ENCODE measurements at regions not wholly inside any gene's neighbourhood (a gene's known extent, or its start where the extent isn't known, plus 50 kb on each side); places are given as distances from the start of the nearest gene placed in this dataset.

DNA sequence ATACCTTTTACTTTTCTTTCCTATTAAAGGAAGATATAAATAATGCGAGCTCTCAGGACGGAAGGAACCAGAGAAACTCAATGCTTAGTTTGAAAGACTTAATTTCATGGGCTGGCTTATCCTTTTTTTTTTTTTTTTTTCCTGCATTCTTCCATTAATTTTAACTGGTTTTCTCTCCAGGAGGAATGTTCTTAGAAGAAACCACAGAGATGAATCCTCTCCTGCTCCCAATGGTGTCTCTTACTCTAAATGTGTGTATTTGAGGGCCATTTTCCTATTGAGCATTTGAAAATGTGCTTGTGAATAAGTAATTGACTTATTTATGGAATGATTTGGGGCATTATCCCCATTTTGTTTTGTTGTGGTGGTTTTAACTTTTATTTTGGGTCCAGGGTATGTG, 494.9 kb downstream of the FOXO1 start:
- TF ChIP-seq POLR2AphosphoS5 (IDR thresholded peaks at IDR 0.05) (no peak), POLR2A (IDR thresholded peaks at IDR 0.05) (no peak)
- TF ChIP-seq, protein P1, sequence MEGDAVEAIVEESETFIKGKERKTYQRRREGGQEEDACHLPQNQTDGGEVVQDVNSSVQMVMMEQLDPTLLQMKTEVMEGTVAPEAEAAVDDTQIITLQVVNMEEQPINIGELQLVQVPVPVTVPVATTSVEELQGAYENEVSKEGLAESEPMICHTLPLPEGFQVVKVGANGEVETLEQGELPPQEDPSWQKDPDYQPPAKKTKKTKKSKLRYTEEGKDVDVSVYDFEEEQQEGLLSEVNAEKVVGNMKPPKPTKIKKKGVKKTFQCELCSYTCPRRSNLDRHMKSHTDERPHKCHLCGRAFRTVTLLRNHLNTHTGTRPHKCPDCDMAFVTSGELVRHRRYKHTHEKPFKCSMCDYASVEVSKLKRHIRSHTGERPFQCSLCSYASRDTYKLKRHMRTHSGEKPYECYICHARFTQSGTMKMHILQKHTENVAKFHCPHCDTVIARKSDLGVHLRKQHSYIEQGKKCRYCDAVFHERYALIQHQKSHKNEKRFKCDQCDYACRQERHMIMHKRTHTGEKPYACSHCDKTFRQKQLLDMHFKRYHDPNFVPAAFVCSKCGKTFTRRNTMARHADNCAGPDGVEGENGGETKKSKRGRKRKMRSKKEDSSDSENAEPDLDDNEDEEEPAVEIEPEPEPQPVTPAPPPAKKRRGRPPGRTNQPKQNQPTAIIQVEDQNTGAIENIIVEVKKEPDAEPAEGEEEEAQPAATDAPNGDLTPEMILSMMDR (IDR thresholded peaks at IDR 0.05): no peak
- no peaks in the 10 kb centered on the region for H3K9me3 ChIP-seq

DNA sequence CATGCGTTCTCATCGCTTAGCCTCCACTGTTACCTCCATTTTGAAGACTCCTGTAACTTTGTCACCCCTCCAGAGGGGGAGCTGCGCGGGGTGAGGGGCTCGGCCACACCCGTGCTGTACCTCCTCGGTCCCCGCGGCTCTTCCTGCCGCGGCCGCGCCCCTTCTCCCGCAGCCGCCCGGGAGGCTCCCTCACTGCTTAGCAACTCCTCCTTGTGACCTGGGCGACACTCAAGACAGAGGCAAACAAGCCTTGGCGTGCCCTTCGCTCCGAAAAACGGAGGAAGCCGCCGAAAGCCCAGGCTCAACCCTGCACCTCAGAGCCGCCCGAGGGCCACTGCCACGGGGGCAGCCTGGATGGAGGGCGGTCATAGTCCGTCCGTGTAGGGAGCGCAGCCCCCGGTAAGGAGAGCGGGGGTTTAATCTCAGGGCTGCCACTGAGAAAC, 494.3 kb downstream of the FOXO1 start:
- peak in 1 of 2 donors; percentile 60 for DNase-seq (ENCODE audit: low spot score in 2 of 2)
- peak overlapping the region in 2 of 3 donors; percentile 15 to 37 for H3K4me3 ChIP-seq
- no peaks in the 10 kb centered on the region for H3K4me1 ChIP-seq
- no peaks in the 10 kb centered on the region for H3K9me3 ChIP-seq
- intact Hi-C loops (cut with DNase I; ENCODE audit: low total_unique reads): no loop called here
- TF ChIP-seq POLR2A (IDR thresholded peaks at IDR 0.05) (no peak), POLR2AphosphoS5 (IDR thresholded peaks at IDR 0.05) (no peak)
- TF ChIP-seq, protein P1 (IDR thresholded peaks at IDR 0.05): no peak
- H3K36me3 ChIP-seq: no peaks in the 10 kb centered on the region
- peak overlapping the region; percentile 31 to 39 for H3K27ac ChIP-seq
- peaks cover 0 to 11% of the 10 kb centered on the region in 2 donors for H3K27me3 ChIP-seq

More for the DNA sequence above, 494.9 kb downstream of the FOXO1 start:
- no peak overlapping the region for H3K27ac ChIP-seq
- no peak overlapping the region for H3K4me3 ChIP-seq
- peaks cover 0 to 11% of the 10 kb centered on the region in 2 donors for H3K27me3 ChIP-seq
- H3K36me3 ChIP-seq: no peaks in the 10 kb centered on the region
- intact Hi-C loops (cut with DNase I; ENCODE audit: low total_unique reads): no loop called here
- no peaks in the 10 kb centered on the region for H3K4me1 ChIP-seq
- no peak for DNase-seq (ENCODE audit: low spot score in 2 of 2)

DNA sequence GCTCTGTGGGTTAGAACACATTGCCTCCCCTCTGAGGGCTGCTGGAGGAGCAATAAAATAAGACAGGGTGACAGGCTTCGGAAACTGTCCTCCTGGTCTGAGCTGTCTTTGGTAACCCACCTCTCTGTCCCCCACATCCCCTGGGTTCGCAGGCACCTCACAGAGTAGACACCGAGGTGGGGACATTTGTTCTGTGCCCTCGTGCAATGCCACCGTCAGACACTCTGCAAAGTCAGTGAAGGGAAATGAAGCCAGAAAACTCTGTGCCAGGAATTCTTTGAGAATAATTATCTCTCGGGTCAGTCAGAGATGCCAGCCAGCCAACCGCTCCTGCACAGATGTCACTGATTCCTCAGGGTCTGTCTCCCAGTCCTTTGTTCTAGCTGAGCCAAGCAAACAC, 493.6 kb downstream of the FOXO1 start:
- Histone ChIP-seq H3K4me3 (no peak overlapping the region), H3K27me3 (peaks cover 0 to 11% of the 10 kb centered on the region in 2 donors), H3K36me3 (no peaks in the 10 kb centered on the region), H3K4me1 (no peaks in the 10 kb centered on the region), H3K9me3 (no peaks in the 10 kb centered on the region), H3K27ac (peak overlapping the region in 1 of 2 donors; percentile 39)
- no peak for DNase-seq (ENCODE audit: low spot score in 2 of 2)
- intact Hi-C loops (cut with DNase I; ENCODE audit: low total_unique reads): no loop called here
- TF ChIP-seq POLR2AphosphoS5 (IDR thresholded peaks at IDR 0.05) (no peak), POLR2A (IDR thresholded peaks at IDR 0.05) (no peak)
- TF ChIP-seq, protein P1 (IDR thresholded peaks at IDR 0.05): no peak

DNA sequence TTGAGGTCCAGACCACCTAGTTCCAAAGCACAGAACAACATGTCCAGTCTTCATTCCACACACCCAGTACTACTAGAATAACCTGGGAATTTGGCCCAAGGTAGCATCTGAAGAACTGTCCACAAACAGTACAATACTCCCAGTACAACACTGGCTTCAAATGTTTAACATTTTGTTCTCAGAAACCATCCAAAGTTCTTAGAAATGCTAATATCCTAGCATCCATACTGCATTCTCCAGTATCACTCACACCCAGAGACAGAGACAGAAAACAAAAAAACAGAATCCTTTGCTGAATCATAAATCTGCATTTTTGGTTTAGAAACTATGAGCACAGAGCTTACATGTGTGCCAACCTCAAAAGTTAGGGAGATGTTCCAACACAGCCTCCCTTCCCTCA, 490.8 kb downstream of the FOXO1 start:
- Histone ChIP-seq H3K27me3 (peaks cover 0 to 11% of the 10 kb centered on the region in 2 donors), H3K27ac (no peak overlapping the region), H3K9me3 (no peaks in the 10 kb centered on the region), H3K4me3 (no peak overlapping the region), H3K4me1 (no peaks in the 10 kb centered on the region), H3K36me3 (no peaks in the 10 kb centered on the region)
- no peak for DNase-seq (ENCODE audit: low spot score in 2 of 2)
- TF ChIP-seq POLR2A (IDR thresholded peaks at IDR 0.05) (no peak), POLR2AphosphoS5 (IDR thresholded peaks at IDR 0.05) (no peak)
- TF ChIP-seq, protein P1 (IDR thresholded peaks at IDR 0.05): no peak
- intact Hi-C loops (cut with DNase I; ENCODE audit: low total_unique reads): no loop called here

DNA sequence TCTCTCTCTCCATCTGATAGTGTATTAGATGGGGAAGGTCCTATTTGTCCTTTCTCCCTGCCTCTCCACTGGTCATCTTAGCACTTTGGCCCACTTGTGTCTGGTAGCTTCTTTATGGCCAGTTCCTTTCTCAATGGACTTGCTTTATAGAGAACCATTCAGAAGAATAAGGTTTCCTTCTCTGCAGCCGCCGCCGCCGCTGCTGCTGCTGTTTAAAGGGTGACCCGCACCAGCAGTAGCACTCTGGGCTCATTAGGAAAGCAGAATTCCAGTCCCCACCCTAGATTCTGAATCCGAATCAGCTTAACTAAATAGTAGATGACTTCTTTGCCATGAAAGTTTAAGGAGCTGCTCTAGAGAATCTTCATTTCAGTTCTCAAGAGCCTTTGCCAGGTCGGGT, 490.2 kb downstream of the FOXO1 start:
- no peaks in the 10 kb centered on the region for H3K9me3 ChIP-seq
- intact Hi-C loops (cut with DNase I; ENCODE audit: low total_unique reads): no loop called here
- H3K36me3 ChIP-seq: no peaks in the 10 kb centered on the region
- no peak overlapping the region for H3K4me3 ChIP-seq
- no peak overlapping the region for H3K27ac ChIP-seq
- H3K4me1 ChIP-seq: no peaks in the 10 kb centered on the region
- TF ChIP-seq POLR2AphosphoS5 (IDR thresholded peaks at IDR 0.05) (no peak), POLR2A (IDR thresholded peaks at IDR 0.05) (no peak)
- TF ChIP-seq, protein P1 (IDR thresholded peaks at IDR 0.05): no peak
- no peak for DNase-seq (ENCODE audit: low spot score in 2 of 2)
- peaks cover 0 to 11% of the 10 kb centered on the region in 2 donors for H3K27me3 ChIP-seq

Measured in breast epithelium (tissue), 4 donors.